Subcutaneous abdominal adipose tissue (tissue), 5 donors: ENCODE measurements at regions not wholly inside any gene's neighbourhood (a gene's known extent, or its start where the extent isn't known, plus 50 kb on each side); places are given as distances from the start of the nearest gene placed in this dataset.

Experiments used
- H3K27ac ChIP-seq: one replicate; pipeline ENCODE4 v1.7.0; 2013; ENCODE audit warnings: low read depth, mild to moderate bottlenecking, inconsistent platforms, low read length, moderate library complexity
- H3K27me3 ChIP-seq, 5 donors: one replicate each; pipeline ENCODE4 v1.7.0; 2013; ENCODE audit warnings: low read length in 5 of 5, inconsistent platforms in 1 of 5; ENCODE audit not compliant: control insufficient read depth in 5 of 5, insufficient read depth in 4 of 5
- H3K36me3 ChIP-seq, 5 donors: one replicate each; pipeline ENCODE4 v1.7.0; 2013; ENCODE audit warnings: low read length in 5 of 5; ENCODE audit not compliant: control insufficient read depth in 5 of 5, insufficient read depth in 5 of 5
- H3K4me1 ChIP-seq, 5 donors: one replicate each; pipeline ENCODE4 v1.7.0; 2013; ENCODE audit warnings: low read length in 5 of 5, mild to moderate bottlenecking in 3 of 5, moderate library complexity in 1 of 5; ENCODE audit not compliant: control insufficient read depth in 5 of 5, insufficient read depth in 5 of 5
- H3K4me3 ChIP-seq, 5 donors: one replicate each; pipeline ENCODE4 v1.7.0; 2013; ENCODE audit warnings: low read length in 5 of 5, low read depth in 1 of 5
- H3K9ac ChIP-seq, 5 donors: one replicate each; pipeline ENCODE4 v1.7.0; 2013; ENCODE audit warnings: low read length in 5 of 5, mild to moderate bottlenecking in 4 of 5, moderate library complexity in 3 of 5
- H3K9me3 ChIP-seq, 5 donors: one replicate each; pipeline ENCODE4 v1.7.0; 2013; ENCODE audit warnings: low read length in 5 of 5; ENCODE audit not compliant: control insufficient read depth in 5 of 5
- donor health status: healthy.
- donor health status: healthy.
- donor health status: healthy.
- donor health status: healthy.
- donor health status: healthy.

- H3K27me3 ChIP-seq: no peaks in the 10 kb centered on the region
- no peaks in the 10 kb centered on the region for H3K36me3 ChIP-seq
- no peak overlapping the region for H3K27ac ChIP-seq
- peaks cover 0 to 1% (median 0%) of the 10 kb centered on the region in 5 donors for H3K9me3 ChIP-seq
- no peak overlapping the region for H3K4me3 ChIP-seq
- H3K4me1 ChIP-seq: no peaks in the 10 kb centered on the region
- no peak overlapping the region for H3K9ac ChIP-seq
Observed at GRCh38 chr6:14601490-14601889, 483.9 kb downstream of the CD83 start.

DNA sequence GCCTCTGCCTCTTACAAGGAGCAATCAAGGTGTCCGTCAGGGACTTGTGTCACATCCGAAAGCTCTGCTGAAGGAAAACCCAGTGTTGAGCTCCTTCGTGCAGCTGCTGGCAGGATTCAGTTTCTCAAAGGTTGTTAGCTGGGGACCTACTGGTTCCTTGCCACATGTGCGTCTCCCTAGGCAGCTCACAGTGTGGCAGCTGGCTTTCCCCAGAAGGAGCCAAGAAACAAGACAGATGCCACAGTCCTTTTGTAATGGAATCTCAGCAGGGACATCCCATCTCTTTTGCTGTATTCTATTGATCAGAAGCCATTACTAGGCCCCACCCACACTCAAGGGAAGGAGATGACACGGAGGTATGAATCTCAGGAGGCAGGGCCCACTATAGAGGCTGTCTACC is 488.8 kb downstream of the CD83 start:
- Histone ChIP-seq H3K9me3 (no peaks in the 10 kb centered on the region), H3K27me3 (no peaks in the 10 kb centered on the region), H3K27ac (no peak overlapping the region), H3K4me1 (no peaks in the 10 kb centered on the region), H3K4me3 (no peak overlapping the region), H3K9ac (no peak overlapping the region), H3K36me3 (no peaks in the 10 kb centered on the region)

DNA sequence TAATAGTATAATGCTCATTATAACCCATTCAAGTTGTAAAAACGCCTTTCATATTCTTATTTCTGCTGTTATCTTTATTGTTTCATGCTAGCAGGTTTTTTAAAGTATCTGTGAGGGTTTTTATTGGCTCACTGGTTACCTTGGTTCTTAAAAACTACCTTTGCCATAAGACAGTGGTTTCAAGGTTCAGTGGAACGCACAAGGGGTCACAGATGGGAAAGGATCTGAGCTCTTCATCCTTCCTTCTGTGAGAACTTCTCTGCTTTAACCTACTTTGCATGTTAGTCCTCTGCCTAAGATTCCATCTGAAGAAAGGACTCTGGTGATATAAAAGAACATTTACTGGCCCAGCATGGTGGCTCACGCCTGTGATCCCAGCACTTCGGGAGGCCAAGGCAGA is 492.6 kb downstream of the CD83 start:
- no peaks in the 10 kb centered on the region for H3K27me3 ChIP-seq
- no peaks in the 10 kb centered on the region for H3K9me3 ChIP-seq
- H3K4me1 ChIP-seq: no peaks in the 10 kb centered on the region
- no peak overlapping the region for H3K9ac ChIP-seq
- H3K4me3 ChIP-seq: no peak overlapping the region
- H3K27ac ChIP-seq: no peak overlapping the region
- H3K36me3 ChIP-seq: no peaks in the 10 kb centered on the region

- Histone ChIP-seq H3K27ac (no peak overlapping the region), H3K9me3 (peaks cover 0 to 11% (median 7%) of the 10 kb centered on the region in 5 donors), H3K27me3 (no peaks in the 10 kb centered on the region), H3K9ac (no peak overlapping the region), H3K36me3 (no peaks in the 10 kb centered on the region), H3K4me3 (no peak overlapping the region), H3K4me1 (no peaks in the 10 kb centered on the region)
Observed at GRCh38 chr6:14612016-14612980, 494.7 kb downstream of the CD83 start.

GRCh38 chr6:14614631-14615030 is 497.1 kb downstream of the CD83 start:
- no peaks in the 10 kb centered on the region for H3K36me3 ChIP-seq
- H3K4me3 ChIP-seq: no peak overlapping the region
- H3K9ac ChIP-seq: no peak overlapping the region
- no peaks in the 10 kb centered on the region for H3K27me3 ChIP-seq
- no peak overlapping the region for H3K27ac ChIP-seq
- peaks cover 0 to 11% (median 7%) of the 10 kb centered on the region in 5 donors for H3K9me3 ChIP-seq
- H3K4me1 ChIP-seq: no peaks in the 10 kb centered on the region

DNA sequence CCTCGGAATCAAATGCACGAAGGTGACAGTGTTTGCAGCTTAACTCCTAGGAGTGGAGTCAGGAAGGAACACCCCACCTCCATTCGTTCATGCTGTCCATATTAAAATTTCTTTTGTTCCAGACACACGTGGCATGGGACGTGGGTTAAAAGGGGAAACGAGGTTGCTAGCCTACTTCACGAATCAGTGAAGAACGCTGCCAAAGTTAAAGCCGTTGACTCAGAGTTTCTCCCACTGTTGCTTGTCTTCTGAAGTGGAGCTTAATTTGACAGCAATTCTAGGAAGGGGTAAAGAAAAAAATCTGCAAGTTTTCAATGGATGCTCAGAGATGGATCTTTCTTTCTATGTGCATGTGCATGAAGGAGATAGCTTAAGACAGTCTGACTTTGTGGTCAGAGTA is 499.1 kb downstream of the CD83 start:
- Histone ChIP-seq H3K9me3 (peaks cover 0 to 11% (median 7%) of the 10 kb centered on the region in 5 donors), H3K9ac (no peak overlapping the region), H3K4me3 (no peak overlapping the region), H3K36me3 (no peaks in the 10 kb centered on the region), H3K4me1 (peaks cover 2 to 7% (median 5%) of the 10 kb centered on the region in 5 donors), H3K27ac (no peak overlapping the region), H3K27me3 (no peaks in the 10 kb centered on the region)

GRCh38 chr6:14618759-14619418 is 501.3 kb downstream of the CD83 start:
- Histone ChIP-seq H3K4me3 (no peak overlapping the region), H3K27ac (no peak overlapping the region), H3K9ac (no peak overlapping the region), H3K36me3 (no peaks in the 10 kb centered on the region), H3K27me3 (no peaks in the 10 kb centered on the region), H3K9me3 (peaks cover 0 to 11% (median 7%) of the 10 kb centered on the region in 5 donors), H3K4me1 (peaks cover 2 to 17% (median 14%) of the 10 kb centered on the region in 5 donors)

- Histone ChIP-seq H3K9ac (no peak overlapping the region), H3K27me3 (no peaks in the 10 kb centered on the region), H3K9me3 (peaks cover 0 to 11% (median 7%) of the 10 kb centered on the region in 5 donors), H3K27ac (no peak overlapping the region), H3K36me3 (no peaks in the 10 kb centered on the region), H3K4me3 (no peak overlapping the region), H3K4me1 (peaks cover 2 to 17% (median 14%) of the 10 kb centered on the region in 5 donors)
Observed at GRCh38 chr6:14619419-14619781, 501.8 kb downstream of the CD83 start.

DNA sequence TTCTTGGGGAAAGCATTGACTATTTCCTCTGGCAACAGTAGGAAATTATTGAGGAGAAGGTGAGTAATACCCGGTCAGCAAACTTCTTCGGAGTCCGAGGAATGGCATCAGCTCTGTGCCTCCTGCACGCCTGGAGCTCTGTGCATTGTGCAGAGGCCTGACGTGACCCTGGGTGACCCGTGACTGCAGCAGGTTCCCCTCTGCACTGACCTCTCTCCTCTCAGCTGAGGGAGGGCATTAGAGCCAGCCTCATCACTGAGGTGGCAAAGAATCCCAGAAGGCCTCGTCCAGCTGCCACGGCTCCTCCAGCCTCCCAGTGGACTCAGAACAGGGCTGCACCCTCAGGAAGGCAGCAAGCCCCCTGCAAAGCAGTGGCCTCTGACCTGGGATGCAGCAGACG is 502.9 kb downstream of the CD83 start:
- Histone ChIP-seq H3K9me3 (peaks cover 0 to 9% (median 6%) of the 10 kb centered on the region in 5 donors), H3K27me3 (no peaks in the 10 kb centered on the region), H3K36me3 (no peaks in the 10 kb centered on the region), H3K27ac (no peak overlapping the region), H3K9ac (no peak overlapping the region), H3K4me1 (peaks cover 2 to 17% (median 14%) of the 10 kb centered on the region in 5 donors), H3K4me3 (no peak overlapping the region)

DNA sequence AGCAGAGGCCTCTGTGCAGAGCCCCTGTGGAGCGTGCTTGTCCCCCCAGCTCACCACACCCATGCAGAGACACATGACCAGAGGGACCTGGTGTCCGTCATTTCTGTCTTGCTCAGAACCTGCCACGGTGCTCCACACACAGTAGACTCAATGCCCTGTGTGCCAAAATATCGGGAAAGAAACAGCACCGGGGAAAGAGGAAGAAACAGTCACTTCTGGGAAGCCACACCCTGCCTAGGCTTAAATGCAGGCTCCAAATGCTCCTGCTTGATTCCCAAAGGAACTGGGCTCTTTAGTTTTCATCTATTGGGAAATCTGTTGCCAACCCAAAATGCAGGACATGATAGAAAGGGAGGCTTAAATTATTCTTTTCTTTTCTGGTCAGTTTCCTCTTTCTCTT is 503.9 kb downstream of the CD83 start:
- Histone ChIP-seq H3K27me3 (no peaks in the 10 kb centered on the region), H3K36me3 (no peaks in the 10 kb centered on the region), H3K9ac (no peak overlapping the region), H3K4me3 (peak overlapping the region in 1 of 5 donors; percentile 39), H3K4me1 (peaks cover 2 to 17% (median 14%) of the 10 kb centered on the region in 5 donors), H3K9me3 (no peaks in the 10 kb centered on the region), H3K27ac (no peak overlapping the region)
